ENCODE measurements at regions not wholly inside any gene's neighbourhood (a gene's known extent, or its start where the extent isn't known, plus 50 kb on each side); places are given as distances from the start of the nearest gene placed in this dataset.

GRCh38 chr11:92141725-92142124, 82.9 kb upstream of the FAT3 start:
- intact Hi-C loops (cut with micrococcal nuclease; ENCODE audit: unreplicated experiment) = no loop called here
- TF ChIP-seq SIN3A (IDR thresholded peaks at IDR 0.05; ENCODE audit: borderline replicate concordance, insufficient read depth, low read depth, low read length) (no peak), CTCF (IDR thresholded peaks at IDR 0.05) (no peak), REST (IDR thresholded peaks at IDR 0.05; ENCODE audit: insufficient read depth in 1 of 2, low read depth in 2 of 2, low read length in 1 of 2) (no peak), TCF7L2 (IDR thresholded peaks at IDR 0.05; ENCODE audit: low read depth, low read length) (no peak), POLR2AphosphoS5 (IDR thresholded peaks at IDR 0.05; ENCODE audit: low read depth, low read length) (no peak)
- DNase-seq (ENCODE audit: low read depth, low spot score) = no peak

GRCh38 chr11:92141159-92141558, 83.5 kb upstream of the FAT3 start:
- Histone ChIP-seq H3K27ac (ENCODE audit: low read length) (no peak overlapping the region), H3K4me1 (ENCODE audit: control insufficient read depth, insufficient read depth, low read length) (no peaks in the 10 kb centered on the region), H3K36me3 (ENCODE audit: control insufficient read depth, insufficient read depth, low read length) (no peaks in the 10 kb centered on the region), H3K27me3 (ENCODE audit: control insufficient read depth, insufficient read depth, low read length) (no peaks in the 10 kb centered on the region), H3K4me3 (ENCODE audit: low read depth in 2 of 2, low read length in 2 of 2) (no peak overlapping the region), H3K9me3 (ENCODE audit: control insufficient read depth, insufficient read depth, low read depth, low read length) (no peaks in the 10 kb centered on the region)
- TF ChIP-seq CTCF (IDR thresholded peaks at IDR 0.05) (no peak), SIN3A (IDR thresholded peaks at IDR 0.05; ENCODE audit: borderline replicate concordance, insufficient read depth, low read depth, low read length) (no peak), REST (IDR thresholded peaks at IDR 0.05; ENCODE audit: insufficient read depth in 1 of 2, low read depth in 2 of 2, low read length in 1 of 2) (no peak), TCF7L2 (IDR thresholded peaks at IDR 0.05; ENCODE audit: low read depth, low read length) (no peak), POLR2AphosphoS5 (IDR thresholded peaks at IDR 0.05; ENCODE audit: low read depth, low read length) (no peak)
- intact Hi-C loops (cut with micrococcal nuclease; ENCODE audit: unreplicated experiment) = no loop called here
- BruUV-seq (replicated peaks) = no TSS peak
- DNase-seq (ENCODE audit: low read depth, low spot score) (no peak), ATAC-seq (no peak)
- CTCF ChIA-PET = no interaction called here
- in situ Hi-C loops (cut with HindIII; ENCODE audit: low pct_unique_long_range_greater_than_20kb, low sequenced_read_pairs) = no loop called here
- POLR2A ChIA-PET = no interaction called here

More at GRCh38 chr11:92141725-92142124, 82.9 kb upstream of the FAT3 start:
- Histone ChIP-seq H3K36me3 (ENCODE audit: control insufficient read depth, insufficient read depth, low read length) (no peaks in the 10 kb centered on the region), H3K9me3 (ENCODE audit: control insufficient read depth, insufficient read depth, low read depth, low read length) (no peaks in the 10 kb centered on the region), H3K4me3 (ENCODE audit: low read depth in 2 of 2, low read length in 2 of 2) (no peak overlapping the region), H3K27ac (ENCODE audit: low read length) (no peak overlapping the region), H3K27me3 (ENCODE audit: control insufficient read depth, insufficient read depth, low read length) (no peaks in the 10 kb centered on the region), H3K4me1 (ENCODE audit: control insufficient read depth, insufficient read depth, low read length) (no peaks in the 10 kb centered on the region)
- ChIA-PET POLR2A (no interaction called here), CTCF (no interaction called here)
- in situ Hi-C loops (cut with HindIII; ENCODE audit: low pct_unique_long_range_greater_than_20kb, low sequenced_read_pairs) = no loop called here
- ATAC-seq = no peak
- no TSS peak for BruUV-seq (replicated peaks)
